ENCODE measurements at regions not wholly inside any gene's neighbourhood (a gene's known extent, or its start where the extent isn't known, plus 50 kb on each side); places are given as distances from the start of the nearest gene placed in this dataset.
A peak's percentile ranks its signal among the peaks of the same experiment; 100 is the strongest.

- H3K9me1 ChIP-seq (ENCODE audit: insufficient read depth, low read length): no peaks in the 10 kb centered on the region
- no CpG with 5 or more reads among the region's 3 CpGs for WGBS, 2 experiments (ENCODE audit: extremely low coverage in 2 of 2, insufficient read length in 1 of 2)
- H4K8ac ChIP-seq (ENCODE audit: low read depth in 2 of 2, low read length in 2 of 2): no peak overlapping the region
- no peak overlapping the region for H3K18ac ChIP-seq (ENCODE audit: low read depth, low read length)
- TF ChIP-seq, protein P1, sequence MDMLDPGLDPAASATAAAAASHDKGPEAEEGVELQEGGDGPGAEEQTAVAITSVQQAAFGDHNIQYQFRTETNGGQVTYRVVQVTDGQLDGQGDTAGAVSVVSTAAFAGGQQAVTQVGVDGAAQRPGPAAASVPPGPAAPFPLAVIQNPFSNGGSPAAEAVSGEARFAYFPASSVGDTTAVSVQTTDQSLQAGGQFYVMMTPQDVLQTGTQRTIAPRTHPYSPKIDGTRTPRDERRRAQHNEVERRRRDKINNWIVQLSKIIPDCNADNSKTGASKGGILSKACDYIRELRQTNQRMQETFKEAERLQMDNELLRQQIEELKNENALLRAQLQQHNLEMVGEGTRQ (IDR thresholded peaks at IDR 0.05; ENCODE audit: low read depth, low read length): no peak
- peak; percentile 30; the same call in 1 of the 2 replicates for TF ChIP-seq MAFK (IDR thresholded peaks at IDR 0.05; ENCODE audit: low read depth, low read length)
- no peak overlapping the region for H3K4ac ChIP-seq (ENCODE audit: low read depth, low read length)
- H3K4me3 ChIP-seq (ENCODE audit: insufficient read depth, low read depth, low read length): no peak overlapping the region
- H3K27me3 ChIP-seq (ENCODE audit: control insufficient read depth, insufficient read depth, low read length): no peaks in the 10 kb centered on the region
- POLR2A ChIA-PET (ENCODE audit: unreplicated experiment): no interaction called here
- no peak for ATAC-seq (ENCODE audit: low read depth)
- BruUV-seq (replicated peaks): no TSS peak
- no peak overlapping the region for H2BK15ac ChIP-seq (ENCODE audit: low read depth, low read length)
- H3K9ac ChIP-seq (ENCODE audit: low read depth, low read length): no peak overlapping the region
- H2BK120ac ChIP-seq (ENCODE audit: low read depth, low read length): no peak overlapping the region
- H4K5ac ChIP-seq (ENCODE audit: low read depth, low read length): no peak overlapping the region
- H3K79me1 ChIP-seq (ENCODE audit: low read depth in 1 of 2, low read length in 2 of 2): no peaks in the 10 kb centered on the region
- H3K56ac ChIP-seq (ENCODE audit: extremely low read depth, insufficient read depth, low read length): no peak overlapping the region
- no peaks in the 10 kb centered on the region for H4K20me1 ChIP-seq (ENCODE audit: insufficient read depth, low read length)
- no peak overlapping the region for H2AK9ac ChIP-seq (replicated peaks; ENCODE audit: low read depth, low read length, poor library complexity)
- H2BK20ac ChIP-seq (ENCODE audit: low read depth, low read length): no peak overlapping the region
- H3K36me3 ChIP-seq (ENCODE audit: control insufficient read depth, insufficient read depth, low read length): no peaks in the 10 kb centered on the region
- in situ Hi-C loops (cut with MboI; ENCODE audit: low sequenced_read_pairs) (no loop called here), intact Hi-C loops (cut with micrococcal nuclease) (no loop called here), dilution Hi-C loops (cut with HindIII; ENCODE audit: low sequenced_read_pairs, unreplicated experiment) (no loop called here)
- no peak overlapping the region for H3K14ac ChIP-seq (replicated peaks; ENCODE audit: low read depth, low read length)
- no peak overlapping the region for H3K23ac ChIP-seq (ENCODE audit: low read depth, low read length)
- no peak for DNase-seq
- CTCF ChIA-PET: no interaction called here
- no peaks in the 10 kb centered on the region for H3K4me1 ChIP-seq (ENCODE audit: control insufficient read depth, insufficient read depth, low read length)
- no peak overlapping the region for H2AFZ ChIP-seq (replicated peaks; ENCODE audit: low read length, poor library complexity)
- no peak overlapping the region for H2BK5ac ChIP-seq (ENCODE audit: low read depth, low read length, poor library complexity, severe bottlenecking)
- no peak overlapping the region for H3K4me2 ChIP-seq (ENCODE audit: low read depth, low read length)
- no peak overlapping the region for H3K27ac ChIP-seq (ENCODE audit: insufficient read depth, low read length)
- no peak overlapping the region for H2AK5ac ChIP-seq (ENCODE audit: low read depth, low read length)
- no peaks in the 10 kb centered on the region for H3K9me3 ChIP-seq (ENCODE audit: control insufficient read depth, insufficient read depth, low read length)
- H4K91ac ChIP-seq (ENCODE audit: insufficient read depth, low read depth, low read length): no peak overlapping the region
Observed at GRCh38 chr5:18052569-18052968, 418.3 kb downstream of the TAF11L14 start.

All from IMR-90 (cell line).